HG02642 (cell line): ENCODE measurements at regions not wholly inside any gene's neighbourhood (a gene's known extent, or its start where the extent isn't known, plus 50 kb on each side); places are given as distances from the start of the nearest gene placed in this dataset.

Experiments
- ATAC-seq: cut with Tn5 transposase; IDR thresholded peaks from one replicate; pipeline ENCODE4 v1.9.1; 2021; ENCODE audit warnings: mild to moderate bottlenecking; ENCODE audit not compliant: unreplicated experiment, poor library complexity

GRCh38 chr2:217631115-217631514 is 371.7 kb downstream of the TNS1 start:
- ATAC-seq: no peak

GRCh38 chr2:217629347-217629746 is 373.4 kb downstream of the TNS1 start:
- no peak for ATAC-seq

GRCh38 chr2:217628061-217628460 is 374.7 kb downstream of the TNS1 start:
- ATAC-seq: no peak

- no peak for ATAC-seq
Observed at GRCh38 chr2:217626926-217627325, 375.9 kb downstream of the TNS1 start.

- ATAC-seq: no peak
Observed at GRCh38 chr2:217625557-217626169, 377.1 kb downstream of the TNS1 start.

GRCh38 chr2:217623281-217623912 is 379.4 kb downstream of the TNS1 start:
- no peak for ATAC-seq

GRCh38 chr2:217622205-217623060 is 380.4 kb downstream of the TNS1 start:
- no peak for ATAC-seq

- no peak for ATAC-seq
Observed at GRCh38 chr2:217621391-217621801, 381.4 kb downstream of the TNS1 start.

GRCh38 chr2:217618744-217619143 is 384.1 kb downstream of the TNS1 start:
- ATAC-seq: no peak

GRCh38 chr2:217617616-217618022 is 385.2 kb downstream of the TNS1 start:
- ATAC-seq: no peak

GRCh38 chr2:217616936-217617335 is 385.9 kb downstream of the TNS1 start:
- ATAC-seq: no peak

- no peak for ATAC-seq
Observed at GRCh38 chr2:217615171-217615570, 387.6 kb downstream of the TNS1 start.

GRCh38 chr2:217614498-217614897 is 388.3 kb downstream of the TNS1 start:
- no peak for ATAC-seq

GRCh38 chr2:217614096-217614495 is 388.7 kb downstream of the TNS1 start:
- no peak for ATAC-seq

GRCh38 chr2:217612920-217613319 is 389.9 kb downstream of the TNS1 start:
- ATAC-seq: no peak

GRCh38 chr2:217612211-217612610 is 390.6 kb downstream of the TNS1 start:
- ATAC-seq: no peak

GRCh38 chr2:217611626-217612127 is 391.1 kb downstream of the TNS1 start:
- no peak for ATAC-seq

GRCh38 chr2:217611056-217611455 is 391.7 kb downstream of the TNS1 start:
- ATAC-seq: no peak

- no peak for ATAC-seq
Observed at GRCh38 chr2:217610401-217610814, 392.4 kb downstream of the TNS1 start.

- no peak for ATAC-seq
Observed at GRCh38 chr2:217609952-217610351, 392.8 kb downstream of the TNS1 start.

GRCh38 chr2:217606296-217606695 is 396.5 kb downstream of the TNS1 start:
- ATAC-seq: no peak
